ENCODE measurements at regions not wholly inside any gene's neighbourhood (a gene's known extent, or its start where the extent isn't known, plus 50 kb on each side); places are given as distances from the start of the nearest gene placed in this dataset.

DNA sequence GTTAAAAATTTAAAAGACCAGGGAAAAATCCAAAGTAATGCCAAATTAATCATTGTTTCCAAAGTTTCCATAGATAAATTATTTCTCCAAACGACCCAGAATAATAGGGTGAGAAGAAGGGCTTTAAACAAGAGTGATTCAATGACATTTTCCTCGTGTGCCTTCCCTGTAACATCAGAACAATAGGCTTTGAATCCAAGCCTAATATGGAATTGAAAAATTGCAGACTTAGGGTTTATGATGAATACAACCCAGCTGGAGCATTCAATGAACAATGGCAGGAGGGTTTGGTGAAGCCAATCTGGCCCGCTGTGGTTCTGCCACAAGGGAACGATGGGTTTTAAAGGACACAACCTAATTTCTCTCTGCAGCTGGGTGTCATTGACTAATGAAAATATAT is 94.2 kb downstream of the CBLL2 start:
- no peak for DNase-seq (ENCODE audit: low spot score in 2 of 2)
- no peaks in the 10 kb centered on the region for H3K9me3 Mint-ChIP-seq
- no peak for ATAC-seq (ENCODE audit: low read depth)
- no peaks in the 10 kb centered on the region for H3K36me3 Mint-ChIP-seq
- no peak overlapping the region for H3K27ac Mint-ChIP-seq
- no peak overlapping the region for H3K4me3 Mint-ChIP-seq
- no peaks in the 10 kb centered on the region for H3K4me1 Mint-ChIP-seq
- no peaks in the 10 kb centered on the region for H3K27me3 Mint-ChIP-seq

- no peaks in the 10 kb centered on the region for H3K27me3 Mint-ChIP-seq
- DNase-seq (ENCODE audit: low spot score in 2 of 2), result no peak
- H3K4me3 Mint-ChIP-seq, result no peak overlapping the region
- H3K4me1 Mint-ChIP-seq, result no peaks in the 10 kb centered on the region
- no peak for ATAC-seq (ENCODE audit: low read depth)
- H3K9me3 Mint-ChIP-seq, result no peaks in the 10 kb centered on the region
- H3K27ac Mint-ChIP-seq, result no peak overlapping the region
- no peaks in the 10 kb centered on the region for H3K36me3 Mint-ChIP-seq
Observed at GRCh38 chrX:22373094-22373493, 100.4 kb downstream of the CBLL2 start.

GRCh38 chrX:22373766-22374165 is 101.1 kb downstream of the CBLL2 start:
- Mint-ChIP-seq H3K4me3 (no peak overlapping the region), H3K27me3 (no peaks in the 10 kb centered on the region), H3K9me3 (no peaks in the 10 kb centered on the region), H3K27ac (no peak overlapping the region), H3K36me3 (no peaks in the 10 kb centered on the region), H3K4me1 (no peaks in the 10 kb centered on the region)
- ATAC-seq (ENCODE audit: low read depth), result no peak
- no peak for DNase-seq (ENCODE audit: low spot score in 2 of 2)

GRCh38 chrX:22376369-22376768 is 103.7 kb downstream of the CBLL2 start:
- H3K4me1 Mint-ChIP-seq, result no peaks in the 10 kb centered on the region
- no peaks in the 10 kb centered on the region for H3K9me3 Mint-ChIP-seq
- DNase-seq (ENCODE audit: low spot score in 2 of 2) (no peak), ATAC-seq (ENCODE audit: low read depth) (no peak)
- H3K36me3 Mint-ChIP-seq, result no peaks in the 10 kb centered on the region
- H3K27me3 Mint-ChIP-seq, result no peaks in the 10 kb centered on the region
- no peak overlapping the region for H3K27ac Mint-ChIP-seq
- no peak overlapping the region for H3K4me3 Mint-ChIP-seq

- no peaks in the 10 kb centered on the region for H3K4me1 Mint-ChIP-seq
- no peak overlapping the region for H3K27ac Mint-ChIP-seq
- H3K4me3 Mint-ChIP-seq, result no peak overlapping the region
- no peaks in the 10 kb centered on the region for H3K9me3 Mint-ChIP-seq
- H3K36me3 Mint-ChIP-seq, result no peaks in the 10 kb centered on the region
- DNase-seq (ENCODE audit: low spot score in 2 of 2) (no peak), ATAC-seq (ENCODE audit: low read depth) (no peak)
- no peaks in the 10 kb centered on the region for H3K27me3 Mint-ChIP-seq
Observed at GRCh38 chrX:22378296-22378695, 105.6 kb downstream of the CBLL2 start.

- no peaks in the 10 kb centered on the region for H3K4me1 Mint-ChIP-seq
- H3K36me3 Mint-ChIP-seq, result no peaks in the 10 kb centered on the region
- no peak for ATAC-seq (ENCODE audit: low read depth)
- DNase-seq (ENCODE audit: low spot score in 2 of 2), result no peak
- no peak overlapping the region for H3K4me3 Mint-ChIP-seq
- H3K27me3 Mint-ChIP-seq, result no peaks in the 10 kb centered on the region
- no peak overlapping the region for H3K27ac Mint-ChIP-seq
- no peaks in the 10 kb centered on the region for H3K9me3 Mint-ChIP-seq
Observed at GRCh38 chrX:22383988-22384387, 111.3 kb downstream of the CBLL2 start.

- DNase-seq (ENCODE audit: low spot score in 2 of 2) (no peak), ATAC-seq (ENCODE audit: low read depth) (no peak)
- no peaks in the 10 kb centered on the region for H3K4me1 Mint-ChIP-seq
- no peak overlapping the region for H3K27ac Mint-ChIP-seq
- H3K27me3 Mint-ChIP-seq, result no peaks in the 10 kb centered on the region
- no peaks in the 10 kb centered on the region for H3K36me3 Mint-ChIP-seq
- no peaks in the 10 kb centered on the region for H3K9me3 Mint-ChIP-seq
- H3K4me3 Mint-ChIP-seq, result no peak overlapping the region
Observed at GRCh38 chrX:22389556-22390179, 117.0 kb downstream of the CBLL2 start.

GRCh38 chrX:22392133-22392948 is 119.6 kb downstream of the CBLL2 start:
- Mint-ChIP-seq H3K9me3 (no peaks in the 10 kb centered on the region), H3K4me3 (no peak overlapping the region), H3K27me3 (no peaks in the 10 kb centered on the region), H3K4me1 (no peaks in the 10 kb centered on the region), H3K27ac (no peak overlapping the region), H3K36me3 (no peaks in the 10 kb centered on the region)
- ATAC-seq (ENCODE audit: low read depth) (no peak), DNase-seq (ENCODE audit: low spot score in 2 of 2) (no peak)

GRCh38 chrX:22395372-22395771 is 122.7 kb downstream of the CBLL2 start:
- DNase-seq (ENCODE audit: low spot score in 2 of 2) (no peak), ATAC-seq (ENCODE audit: low read depth) (no peak)
- Mint-ChIP-seq H3K27ac (no peak overlapping the region), H3K27me3 (no peaks in the 10 kb centered on the region), H3K4me1 (no peaks in the 10 kb centered on the region), H3K36me3 (no peaks in the 10 kb centered on the region), H3K4me3 (no peak overlapping the region), H3K9me3 (no peaks in the 10 kb centered on the region)

- Mint-ChIP-seq H3K36me3 (no peaks in the 10 kb centered on the region), H3K9me3 (no peaks in the 10 kb centered on the region), H3K27me3 (no peaks in the 10 kb centered on the region), H3K4me3 (no peak overlapping the region), H3K4me1 (no peaks in the 10 kb centered on the region), H3K27ac (no peak overlapping the region)
- no peak for ATAC-seq (ENCODE audit: low read depth)
- DNase-seq (ENCODE audit: low spot score in 2 of 2), result no peak
Observed at GRCh38 chrX:22396408-22396807, 123.7 kb downstream of the CBLL2 start.

DNA sequence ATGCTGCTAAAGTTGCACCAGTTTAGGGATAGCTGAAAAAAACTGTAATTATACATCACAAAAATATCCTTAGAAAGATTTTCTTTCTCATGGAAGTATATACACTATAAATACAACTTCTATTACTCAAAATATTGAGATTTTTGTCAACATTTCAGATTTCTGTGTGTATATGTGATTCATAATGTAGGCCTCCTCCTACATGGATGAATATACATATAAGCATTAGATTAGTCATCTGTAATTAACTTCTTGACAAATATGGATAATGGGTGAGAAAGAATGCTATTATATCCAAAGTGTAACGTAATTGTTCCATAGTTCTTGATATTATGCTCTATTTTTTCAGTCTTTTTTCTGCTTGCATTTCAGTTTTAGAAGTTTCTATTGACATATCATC is 124.9 kb downstream of the CBLL2 start:
- ATAC-seq (ENCODE audit: low read depth), result no peak
- H3K27me3 Mint-ChIP-seq, result no peaks in the 10 kb centered on the region
- H3K27ac Mint-ChIP-seq, result no peak overlapping the region
- no peaks in the 10 kb centered on the region for H3K9me3 Mint-ChIP-seq
- no peaks in the 10 kb centered on the region for H3K4me1 Mint-ChIP-seq
- H3K36me3 Mint-ChIP-seq, result no peaks in the 10 kb centered on the region
- no peak overlapping the region for H3K4me3 Mint-ChIP-seq
- no peak for DNase-seq (ENCODE audit: low spot score in 2 of 2)

- Mint-ChIP-seq H3K27ac (no peak overlapping the region), H3K27me3 (no peaks in the 10 kb centered on the region), H3K4me1 (no peaks in the 10 kb centered on the region), H3K4me3 (no peak overlapping the region), H3K9me3 (peaks cover 2% of the 10 kb centered on the region), H3K36me3 (no peaks in the 10 kb centered on the region)
- ATAC-seq (ENCODE audit: low read depth) (no peak), DNase-seq (ENCODE audit: low spot score in 2 of 2) (no peak)
Observed at GRCh38 chrX:22399437-22400192, 126.9 kb downstream of the CBLL2 start.

DNA sequence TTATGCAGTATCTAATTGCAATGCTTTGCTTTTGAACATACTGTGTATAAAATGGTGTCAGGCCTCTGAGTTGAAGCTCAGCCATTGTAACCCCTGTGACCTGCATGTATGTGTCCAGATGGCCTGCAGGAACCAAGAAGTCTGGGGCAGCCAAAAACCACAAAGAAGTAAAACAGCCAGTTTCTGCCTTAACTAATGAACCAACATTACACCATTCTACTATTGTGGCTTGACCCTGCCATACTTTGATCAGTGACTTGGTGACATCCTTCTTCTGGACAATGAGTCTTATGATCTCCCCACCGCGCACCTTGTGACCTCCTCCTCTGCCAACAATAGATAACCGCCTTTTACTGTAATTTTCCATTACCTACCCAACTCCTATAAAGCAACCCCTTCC is 131.6 kb downstream of the CBLL2 start:
- ATAC-seq (ENCODE audit: low read depth) (no peak), DNase-seq (ENCODE audit: low spot score in 2 of 2) (no peak)
- Mint-ChIP-seq H3K27me3 (no peaks in the 10 kb centered on the region), H3K27ac (no peak overlapping the region), H3K4me3 (no peak overlapping the region), H3K4me1 (no peaks in the 10 kb centered on the region), H3K36me3 (no peaks in the 10 kb centered on the region), H3K9me3 (peaks cover 2% of the 10 kb centered on the region)

DNA sequence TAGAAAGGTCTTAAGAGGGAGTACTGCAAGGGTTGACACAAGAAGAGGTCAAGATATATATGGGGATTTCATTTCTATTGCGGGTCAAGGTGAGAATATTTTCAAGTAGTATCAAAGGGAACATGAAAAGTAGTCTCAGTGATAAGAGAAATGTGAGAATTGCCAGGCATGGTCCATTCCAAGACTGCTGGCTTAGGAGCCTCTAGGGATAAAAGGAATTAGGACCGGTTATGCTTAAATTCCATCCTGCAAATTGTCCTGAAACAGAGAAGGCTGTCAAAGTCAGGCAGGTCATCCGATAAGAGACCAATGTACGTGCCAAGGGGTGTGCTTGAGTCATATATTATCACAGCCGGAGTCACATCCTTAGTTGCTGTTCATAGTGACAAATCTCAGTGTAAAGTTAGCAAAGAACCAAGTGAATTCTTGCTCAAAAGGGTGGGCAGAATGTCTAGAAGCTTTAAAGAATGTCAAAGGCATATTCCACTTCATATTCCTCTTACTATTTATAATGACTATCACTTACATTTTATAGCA is 133.6 kb downstream of the CBLL2 start:
- peaks cover 2% of the 10 kb centered on the region for H3K9me3 Mint-ChIP-seq
- H3K4me3 Mint-ChIP-seq, result no peak overlapping the region
- no peak for DNase-seq (ENCODE audit: low spot score in 2 of 2)
- no peak for ATAC-seq (ENCODE audit: low read depth)
- no peaks in the 10 kb centered on the region for H3K27me3 Mint-ChIP-seq
- no peaks in the 10 kb centered on the region for H3K36me3 Mint-ChIP-seq
- no peak overlapping the region for H3K27ac Mint-ChIP-seq
- H3K4me1 Mint-ChIP-seq, result no peaks in the 10 kb centered on the region

Measured in memory B cell (primary cell).